Ascending aorta (tissue), 2 donors: ENCODE measurements at regions not wholly inside any gene's neighbourhood (a gene's known extent, or its start where the extent isn't known, plus 50 kb on each side); places are given as distances from the start of the nearest gene placed in this dataset.

Experiments
- DNase-seq, 2 donors: peaks; one replicate each; pipeline ENCODE4 v3.0.0-alpha.2; 2019; ENCODE audit warnings: low spot score in 2 of 2
- H3K27ac ChIP-seq, 2 donors: fragments of 200-600 bp; sonication (generic); one replicate each; pipeline ENCODE4 v1.5.1; 2016 to 2017; ENCODE audit warnings: mild to moderate bottlenecking in 1 of 2
- H3K27me3 ChIP-seq: fragments of 200-600 bp; sonication (generic); one replicate; pipeline ENCODE4 v1.5.1; 2017
- H3K36me3 ChIP-seq, 2 donors: fragments of 200-600 bp; sonication (generic); one replicate each; pipeline ENCODE4 v1.5.1; 2016
- H3K4me1 ChIP-seq, 2 donors: fragments of 200-600 bp; sonication (generic); one replicate each; pipeline ENCODE4 v1.5.1; 2016 to 2017; ENCODE audit warnings: mild to moderate bottlenecking in 1 of 2
- H3K4me3 ChIP-seq, 2 donors: fragments of 200-600 bp; sonication (generic); one replicate each; pipeline ENCODE4 v1.5.1; 2016 to 2017; ENCODE audit warnings: mild to moderate bottlenecking in 1 of 2
- H3K9me3 ChIP-seq, 2 donors: fragments of 200-600 bp; sonication (generic); one replicate each; pipeline ENCODE4 v1.5.1; 2016
- CTCF ChIP-seq, 3 experiments: fragments of 200-600 bp in 2 of 3; fragments of 450-650 bp in 1 of 3; sonication (generic) in 2 of 3; IDR thresholded peaks; one replicate each; pipeline ENCODE4 v1.5.1; 2016 to 2019; ENCODE audit warnings: antibody characterized with exemption in 3 of 3, mild to moderate bottlenecking in 1 of 3, moderate library complexity in 1 of 3
- intact Hi-C: fragments of 100-400 bp; cut with DNase I; formaldehyde crosslinking; loops from one replicate; pipeline ENCODE4 v1.15.1; 2023

- no peak overlapping the region for H3K4me3 ChIP-seq
- no peak overlapping the region for H3K27ac ChIP-seq
- peaks cover 0 to 3% of the 10 kb centered on the region in 2 donors for H3K4me1 ChIP-seq
- no peaks in the 10 kb centered on the region for H3K9me3 ChIP-seq
- no peak for DNase-seq
- intact Hi-C loops: loop anchor here (5.0 kb wide), 2 partner anchors 823 to 933 kb away; partner anchors contain the start of gene TDP1
- peaks cover 3% of the 10 kb centered on the region for H3K27me3 ChIP-seq
- TF ChIP-seq CTCF (IDR thresholded peaks at IDR 0.05): no peak
- H3K36me3 ChIP-seq: no peaks in the 10 kb centered on the region
These were observed 200.2 kb downstream of the TTC8 start for GRCh38 chr14:89024691-89025090.

GRCh38 chr14:89025561-89026236 is 201.2 kb downstream of the TTC8 start:
- intact Hi-C loops: loop anchor here (5.0 kb wide), 2 partner anchors 822 to 932 kb away; partner anchors contain the start of gene TDP1
- peaks cover 3% of the 10 kb centered on the region for H3K27me3 ChIP-seq

GRCh38 chr14:89027097-89027740 is 202.8 kb downstream of the TTC8 start:
- Histone ChIP-seq H3K27ac (no peak overlapping the region), H3K4me1 (peaks cover 0 to 3% of the 10 kb centered on the region in 2 donors), H3K4me3 (peak overlapping the region; percentile 56 to 78), H3K9me3 (no peaks in the 10 kb centered on the region), H3K36me3 (no peaks in the 10 kb centered on the region), H3K27me3 (peaks cover 2% of the 10 kb centered on the region)
- TF ChIP-seq CTCF (IDR thresholded peaks at IDR 0.05): peak; percentile 64 to 96 (median 89)
- intact Hi-C loops: loop anchor here (1.0 to 5.0 kb wide), 3 partner anchors 820 to 930 kb away; partner anchors contain the start of gene TDP1
- DNase-seq: peak; percentile 39 to 73

More at GRCh38 chr14:89025561-89026236, 201.2 kb downstream of the TTC8 start:
- Histone ChIP-seq H3K4me1 (peaks cover 0 to 3% of the 10 kb centered on the region in 2 donors), H3K27ac (no peak overlapping the region), H3K36me3 (no peaks in the 10 kb centered on the region), H3K9me3 (no peaks in the 10 kb centered on the region), H3K4me3 (no peak overlapping the region)
- DNase-seq: no peak
- TF ChIP-seq CTCF (IDR thresholded peaks at IDR 0.05): no peak

GRCh38 chr14:89028462-89029134 is 204.1 kb downstream of the TTC8 start:
- intact Hi-C loops: loop anchor here (5.0 kb wide), 2 partner anchors 819 to 929 kb away; partner anchors contain the start of gene TDP1
- TF ChIP-seq CTCF (IDR thresholded peaks at IDR 0.05): no peak

GRCh38 chr14:89029961-89030694 is 205.7 kb downstream of the TTC8 start:
- no peaks in the 10 kb centered on the region for H3K9me3 ChIP-seq
- intact Hi-C loops: loop anchor here (5.0 kb wide), 2 partner anchors 817 to 927 kb away; partner anchors contain the start of gene TDP1
- TF ChIP-seq CTCF (IDR thresholded peaks at IDR 0.05): no peak
- no peak overlapping the region for H3K4me3 ChIP-seq
- DNase-seq: no peak
- H3K27ac ChIP-seq: no peak overlapping the region
- peaks cover 0 to 3% of the 10 kb centered on the region in 2 donors for H3K4me1 ChIP-seq
- H3K27me3 ChIP-seq: no peaks in the 10 kb centered on the region
- H3K36me3 ChIP-seq: no peaks in the 10 kb centered on the region

More at GRCh38 chr14:89028462-89029134, 204.1 kb downstream of the TTC8 start:
- no peak for DNase-seq
- Histone ChIP-seq H3K27me3 (no peaks in the 10 kb centered on the region), H3K4me3 (no peak overlapping the region), H3K4me1 (peaks cover 0 to 3% of the 10 kb centered on the region in 2 donors), H3K27ac (no peak overlapping the region), H3K36me3 (no peaks in the 10 kb centered on the region), H3K9me3 (no peaks in the 10 kb centered on the region)
